H1 (cell line): ENCODE measurements at regions not wholly inside any gene's neighbourhood (a gene's known extent, or its start where the extent isn't known, plus 50 kb on each side); places are given as distances from the start of the nearest gene placed in this dataset.

Source experiments
- CTCF ChIA-PET: fragments of 300-600 bp; sonication (Branson Sonifier 250); formaldehyde crosslinking; loops from one replicate; lab custom pipeline; 2021; ENCODE audit not compliant: partially characterized antibody; lab: Charles Lee
- POLR2A ChIA-PET: fragments of 300-600 bp; sonication (Branson Sonifier 250); formaldehyde crosslinking; loops from one replicate; lab custom pipeline; 2021; ENCODE audit warnings: inconsistent platforms; ENCODE audit not compliant: partially characterized antibody; lab: Charles Lee
- DNase-seq, 2 experiments: peaks; one replicate each; pipeline versions ENCODE4 v3.0.0 to v3.0.0-alpha.2; 2010 to 2022; ENCODE audit warnings: low spot score in 2 of 2, low read depth in 1 of 2, mixed read lengths in 1 of 2
- FAIRE-seq: peaks from 2 replicates; lab custom pipeline; 2011; peaks lifted over from hg19 to GRCh38; lab: Jason Lieb, UNC
- H2AFZ ChIP-seq: 2 replicates; pipeline ENCODE4 v1.8.1; 2012; ENCODE audit warnings: low read length, inconsistent platforms
- H2AK5ac ChIP-seq: 2 replicates; pipeline ENCODE4 v1.6.1; 2013; ENCODE audit warnings: low read depth, low read length
- H2BK120ac ChIP-seq: replicated peaks from 2 replicates; pipeline ENCODE3; 2013; ENCODE audit warnings: low read depth, low read length, inconsistent platforms
- H2BK12ac ChIP-seq: 2 replicates; pipeline ENCODE4 v1.6.1; 2013; ENCODE audit warnings: low read depth, low read length
- H2BK15ac ChIP-seq: 2 replicates; pipeline ENCODE4 v1.6.1; 2013; ENCODE audit warnings: low read length
- H2BK20ac ChIP-seq: 2 replicates; pipeline ENCODE4 v1.6.1; 2013; ENCODE audit warnings: low read length
- H2BK5ac ChIP-seq: 2 replicates; pipeline ENCODE4 v1.6.1; 2013; ENCODE audit warnings: low read depth, low read length
- H3K14ac ChIP-seq: 2 replicates; pipeline ENCODE4 v1.6.1; 2013; ENCODE audit warnings: inconsistent platforms; ENCODE audit not compliant: insufficient read length
- H3K18ac ChIP-seq: 2 replicates; pipeline ENCODE4 v1.6.1; 2013; ENCODE audit warnings: low read length; ENCODE audit errors: extremely low read depth
- H3K23ac ChIP-seq: 2 replicates; pipeline ENCODE4 v1.6.1; 2013; ENCODE audit warnings: inconsistent platforms; ENCODE audit not compliant: insufficient read length
- H3K23me2 ChIP-seq: 2 replicates; pipeline ENCODE4 v1.6.1; 2013; ENCODE audit warnings: low read depth, low read length
- H3K27ac ChIP-seq: 2 replicates; pipeline ENCODE4 v1.6.1; 2011; ENCODE audit warnings: low read depth, low read length, inconsistent platforms
- H3K27me3 ChIP-seq, 4 experiments: replicated peaks in 1 of 4; 1 replicate in 1 of 4; 2 replicates in 3 of 4; pipeline versions ENCODE4 v1.6.1 to v1.8.1; 2011 to 2013; ENCODE audit warnings: low read length in 3 of 4, mild to moderate bottlenecking in 3 of 4, inconsistent platforms in 2 of 4, mixed read lengths in 2 of 4, moderate library complexity in 1 of 4; ENCODE audit not compliant: control insufficient read depth in 3 of 4, insufficient read depth in 3 of 4; ENCODE audit errors: extremely low read depth in 1 of 4
- H3K36me3 ChIP-seq, 4 experiments: 2 replicates each; pipeline versions ENCODE4 v1.6.1 to v1.8.1; 2011 to 2013; ENCODE audit warnings: mild to moderate bottlenecking in 4 of 4, low read length in 3 of 4, moderate library complexity in 2 of 4, control low read depth in 1 of 4, inconsistent platforms in 1 of 4; ENCODE audit not compliant: insufficient read depth in 4 of 4, control insufficient read depth in 2 of 4
- H3K4ac ChIP-seq: replicated peaks from 2 replicates; pipeline ENCODE3; 2013; ENCODE audit warnings: low read length, low read depth, mixed read lengths, inconsistent platforms; ENCODE audit not compliant: insufficient read length
- H3K4me1 ChIP-seq, 4 experiments: replicated peaks in 1 of 4; 1 replicate in 1 of 4; 2 replicates in 3 of 4; pipeline versions ENCODE4 v1.6.1 to v1.8.1; 2011 to 2013; ENCODE audit warnings: low read length in 3 of 4, inconsistent platforms in 2 of 4, mixed read lengths in 1 of 4; ENCODE audit not compliant: insufficient read depth in 4 of 4, control insufficient read depth in 3 of 4
- H3K4me2 ChIP-seq, 2 experiments: 2 replicates each; pipeline versions ENCODE4 v1.6.1 to v1.8.1; 2011 to 2013; ENCODE audit warnings: low read depth in 2 of 2, low read length in 2 of 2, control low read depth in 1 of 2, inconsistent platforms in 1 of 2, mild to moderate bottlenecking in 1 of 2; ENCODE audit not compliant: insufficient read depth in 1 of 2
- H3K4me3 ChIP-seq, 4 experiments: fragments of 200-600, 300-600 bp in 1 of 4; sonication (generic), shearing (Covaris generic), sonication (Bioruptor Twin) in 1 of 4; 2 replicates each; pipeline versions ENCODE4 v1.5.1 to v1.8.1; 2011 to 2016; ENCODE audit warnings: low read length in 4 of 4, low read depth in 3 of 4, control low read depth in 2 of 4, inconsistent platforms in 2 of 4, mild to moderate bottlenecking in 2 of 4, mixed read lengths in 1 of 4, moderate library complexity in 1 of 4; ENCODE audit not compliant: insufficient read depth in 2 of 4; ENCODE audit errors: extremely low read depth in 1 of 4
- H3K56ac ChIP-seq: replicated peaks from 2 replicates; pipeline ENCODE3; 2013; ENCODE audit warnings: low read depth, mild to moderate bottlenecking, mixed read lengths, low read length, inconsistent platforms; ENCODE audit not compliant: insufficient read length
- H3K79me1 ChIP-seq: 2 replicates; pipeline ENCODE4 v1.6.1; 2013; ENCODE audit warnings: low read depth, low read length, control low read depth
- H3K79me2 ChIP-seq, 2 experiments: 2 replicates each; pipeline versions ENCODE4 v1.6.1 to v1.8.1; 2012 to 2013; ENCODE audit warnings: low read length in 2 of 2, mild to moderate bottlenecking in 2 of 2, inconsistent platforms in 1 of 2; ENCODE audit not compliant: insufficient read depth in 2 of 2, control insufficient read depth in 1 of 2
- H3K9ac ChIP-seq, 4 experiments: replicated peaks in 1 of 4; 1 replicate in 1 of 4; 2 replicates in 3 of 4; pipeline versions ENCODE4 v1.6.1 to v1.8.1; 2011 to 2013; ENCODE audit warnings: low read depth in 3 of 4, low read length in 3 of 4, control low read depth in 2 of 4, mild to moderate bottlenecking in 2 of 4, moderate library complexity in 2 of 4, inconsistent platforms in 1 of 4; ENCODE audit errors: extremely low read depth in 1 of 4
- H3K9me3 ChIP-seq, 2 experiments: 2 replicates each; pipeline versions ENCODE4 v1.6.1 to v1.8.1; 2012 to 2013; ENCODE audit warnings: mild to moderate bottlenecking in 2 of 2, moderate library complexity in 2 of 2, control low read depth in 1 of 2, inconsistent platforms in 1 of 2, low read depth in 1 of 2, low read length in 1 of 2, mixed read lengths in 1 of 2; ENCODE audit not compliant: insufficient read depth in 2 of 2
- H4K20me1 ChIP-seq, 2 experiments: replicated peaks in 1 of 2; 2 replicates each; pipeline versions ENCODE3 to v1.8.1; 2011 to 2013; ENCODE audit warnings: inconsistent platforms in 2 of 2, low read length in 2 of 2, mild to moderate bottlenecking in 1 of 2; ENCODE audit not compliant: insufficient read depth in 2 of 2, control insufficient read depth in 1 of 2
- H4K5ac ChIP-seq: 2 replicates; pipeline ENCODE4 v1.6.1; 2013; ENCODE audit warnings: low read length, low read depth, mixed read lengths, inconsistent platforms; ENCODE audit not compliant: insufficient read length
- H4K8ac ChIP-seq: 2 replicates; pipeline ENCODE4 v1.8.0; 2013; ENCODE audit warnings: mild to moderate bottlenecking, moderate library complexity, low read length, inconsistent platforms; ENCODE audit not compliant: insufficient read depth; ENCODE audit errors: extremely low read depth
- H4K91ac ChIP-seq: replicated peaks from 2 replicates; pipeline ENCODE3; 2013; ENCODE audit warnings: low read length, mixed read lengths, inconsistent platforms; ENCODE audit not compliant: insufficient read length
- RAD21 ChIP-seq, 2 experiments: IDR thresholded peaks in 1 of 2; conservative IDR thresholded peaks in 1 of 2; 2 replicates each; pipeline ENCODE4 v1.6.1; 2011; ENCODE audit warnings: low read depth in 2 of 2, low read length in 2 of 2, improper control_type of control experiment in 1 of 2, inconsistent platforms in 1 of 2, mild to moderate bottlenecking in 1 of 2, moderate library complexity in 1 of 2
- WGBS, 2 experiments: shearing (Covaris generic) in 1 of 2; methylation state at CpG; one replicate each; pipeline versions ENCODE4 v1.1.6 to v1.1.7; 2013 to 2015; ENCODE audit warnings: low lambda C conversion rate in 2 of 2, mixed read lengths in 2 of 2, inconsistent platforms in 1 of 2, low coverage in 1 of 2, missing lambda C conversion rate in 1 of 2; ENCODE audit not compliant: insufficient replicate concordance in 2 of 2, insufficient coverage in 1 of 2, insufficient read length in 1 of 2; ENCODE audit errors: extremely low coverage in 1 of 2, missing lambda C conversion rate in 1 of 2; 5-methylcytosine and 5-hydroxymethylcytosine counted together
- TF ChIP-seq, protein P1 (sequence below): IDR thresholded peaks from 2 replicates; pipeline ENCODE4 v1.6.1; 2012; ENCODE audit warnings: low read length, inconsistent platforms
- TF ChIP-seq, protein P2 (sequence below), 3 experiments: IDR thresholded peaks; 1 replicate in 2 of 3; 2 replicates in 1 of 3; pipeline versions ENCODE4 v1.5.1 to v1.6.1; 2011; ENCODE audit warnings: low read length in 3 of 3, mild to moderate bottlenecking in 3 of 3, inconsistent platforms in 2 of 3, low read depth in 1 of 3, moderate library complexity in 1 of 3; ENCODE audit not compliant: insufficient read depth in 1 of 3; ENCODE audit errors: control extremely low read depth in 1 of 3

DNA sequence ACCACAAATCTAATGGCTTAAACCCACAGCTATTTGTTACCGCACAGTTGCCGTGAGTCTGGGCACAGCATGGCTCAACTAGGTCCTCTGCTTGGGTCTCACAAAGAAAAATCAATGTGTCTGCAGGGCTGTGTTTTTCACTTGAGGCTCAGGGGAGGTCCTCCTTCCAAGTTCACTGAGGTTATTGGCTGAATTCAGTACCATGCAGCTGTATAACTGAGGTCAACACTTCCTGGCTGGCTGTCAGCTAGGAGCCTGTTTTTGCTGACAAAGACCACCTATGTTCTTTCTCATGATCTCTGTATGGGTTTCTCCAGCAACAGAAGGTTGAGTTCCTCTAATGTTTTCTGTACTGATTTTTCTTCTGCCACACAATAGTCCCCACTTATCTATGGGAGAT, 736.7 kb upstream of the PRKX start:
- no peaks in the 10 kb centered on the region for H3K79me1 ChIP-seq
- H3K18ac ChIP-seq: no peak overlapping the region
- no peak overlapping the region for H3K27ac ChIP-seq
- no peak overlapping the region for H2BK20ac ChIP-seq
- no peak for FAIRE-seq
- no peak overlapping the region for H2BK120ac ChIP-seq
- no peak overlapping the region for H2BK12ac ChIP-seq
- 96% methylated on average over 2 of the region's 2 CpGs; no CpG with 5 or more reads in 1 of the 2 experiments for WGBS, 2 experiments
- H3K36me3 ChIP-seq: no peaks in the 10 kb centered on the region
- CTCF ChIA-PET: no interaction called here
- no peak overlapping the region for H3K4me2 ChIP-seq
- TF ChIP-seq, protein P1, sequence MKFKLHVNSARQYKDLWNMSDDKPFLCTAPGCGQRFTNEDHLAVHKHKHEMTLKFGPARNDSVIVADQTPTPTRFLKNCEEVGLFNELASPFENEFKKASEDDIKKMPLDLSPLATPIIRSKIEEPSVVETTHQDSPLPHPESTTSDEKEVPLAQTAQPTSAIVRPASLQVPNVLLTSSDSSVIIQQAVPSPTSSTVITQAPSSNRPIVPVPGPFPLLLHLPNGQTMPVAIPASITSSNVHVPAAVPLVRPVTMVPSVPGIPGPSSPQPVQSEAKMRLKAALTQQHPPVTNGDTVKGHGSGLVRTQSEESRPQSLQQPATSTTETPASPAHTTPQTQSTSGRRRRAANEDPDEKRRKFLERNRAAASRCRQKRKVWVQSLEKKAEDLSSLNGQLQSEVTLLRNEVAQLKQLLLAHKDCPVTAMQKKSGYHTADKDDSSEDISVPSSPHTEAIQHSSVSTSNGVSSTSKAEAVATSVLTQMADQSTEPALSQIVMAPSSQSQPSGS: no peak
- no peak for TF ChIP-seq RAD21 (IDR thresholded peaks at IDR 0.05 in 1 of 2, conservative IDR thresholded peaks at IDR 0.05 in 1 of 2; ENCODE audit: low read depth in 2 of 2, low read length in 2 of 2)
- TF ChIP-seq, protein P2, sequence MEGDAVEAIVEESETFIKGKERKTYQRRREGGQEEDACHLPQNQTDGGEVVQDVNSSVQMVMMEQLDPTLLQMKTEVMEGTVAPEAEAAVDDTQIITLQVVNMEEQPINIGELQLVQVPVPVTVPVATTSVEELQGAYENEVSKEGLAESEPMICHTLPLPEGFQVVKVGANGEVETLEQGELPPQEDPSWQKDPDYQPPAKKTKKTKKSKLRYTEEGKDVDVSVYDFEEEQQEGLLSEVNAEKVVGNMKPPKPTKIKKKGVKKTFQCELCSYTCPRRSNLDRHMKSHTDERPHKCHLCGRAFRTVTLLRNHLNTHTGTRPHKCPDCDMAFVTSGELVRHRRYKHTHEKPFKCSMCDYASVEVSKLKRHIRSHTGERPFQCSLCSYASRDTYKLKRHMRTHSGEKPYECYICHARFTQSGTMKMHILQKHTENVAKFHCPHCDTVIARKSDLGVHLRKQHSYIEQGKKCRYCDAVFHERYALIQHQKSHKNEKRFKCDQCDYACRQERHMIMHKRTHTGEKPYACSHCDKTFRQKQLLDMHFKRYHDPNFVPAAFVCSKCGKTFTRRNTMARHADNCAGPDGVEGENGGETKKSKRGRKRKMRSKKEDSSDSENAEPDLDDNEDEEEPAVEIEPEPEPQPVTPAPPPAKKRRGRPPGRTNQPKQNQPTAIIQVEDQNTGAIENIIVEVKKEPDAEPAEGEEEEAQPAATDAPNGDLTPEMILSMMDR (IDR thresholded peaks at IDR 0.05; ENCODE audit: control extremely low read depth in 1 of 3, insufficient read depth in 1 of 3, low read depth in 1 of 3, low read length in 3 of 3): no peak
- TF ChIP-seq, all 59 proteins: peak for 0
- Histone ChIP-seq H3K79me2 (no peaks in the 10 kb centered on the region), H3K9me3 (no peaks in the 10 kb centered on the region), H3K23ac (no peak overlapping the region), H4K91ac (no peak overlapping the region), H4K20me1 (no peaks in the 10 kb centered on the region), H3K23me2 (no peaks in the 10 kb centered on the region), H3K9ac (no peak overlapping the region), H3K14ac (no peak overlapping the region), H3K56ac (no peak overlapping the region), H3K4me1 (peaks cover 0 to 5% (median 0%) of the 10 kb centered on the region in 4 experiments; a peak in 1 of 7 replicates), H3K4me3 (no peak overlapping the region), H3K4ac (no peak overlapping the region), H3K27me3 (no peaks in the 10 kb centered on the region), H2BK15ac (no peak overlapping the region), H4K5ac (no peak overlapping the region), H2AK5ac (no peak overlapping the region), H2BK5ac (no peak overlapping the region), H4K8ac (no peak overlapping the region), H2AFZ (no peak overlapping the region)
- DNase-seq: no peak
- POLR2A ChIA-PET: no interaction called here
